ENCODE measurements at regions not wholly inside any gene's neighbourhood (a gene's known extent, or its start where the extent isn't known, plus 50 kb on each side); places are given as distances from the start of the nearest gene placed in this dataset.

DNA sequence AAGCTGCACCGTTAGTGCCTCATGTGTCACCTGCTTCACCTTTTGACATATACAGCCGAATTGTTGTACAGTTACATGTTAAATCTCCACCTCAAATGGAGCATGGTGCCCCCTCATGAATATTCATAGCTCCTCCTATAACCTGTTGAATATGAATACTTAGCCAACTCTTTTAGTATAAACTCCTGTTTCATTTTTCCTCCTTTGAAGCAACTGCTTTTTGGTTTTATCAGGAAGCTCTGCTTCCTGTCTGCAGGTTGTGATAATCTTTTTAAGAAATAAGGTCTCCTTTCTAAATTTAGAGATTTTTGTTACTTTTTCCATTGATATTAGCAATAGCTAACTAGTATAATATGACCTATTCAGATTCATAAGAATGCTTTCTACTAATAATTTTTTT, 1429.2 kb upstream of the AGA start:
- Mint-ChIP-seq H3K4me3 (no peak overlapping the region), H3K9me3 (peaks cover 0 to 3% (median 0%) of the 10 kb centered on the region in 3 donors), H3K36me3 (no peaks in the 10 kb centered on the region), H3K27ac (no peak overlapping the region), H3K4me1 (no peaks in the 10 kb centered on the region), H3K27me3 (no peaks in the 10 kb centered on the region)
- H3K27me3 ChIP-seq (replicated peaks in 1 of 2; ENCODE audit: control insufficient read depth in 2 of 2, extremely low read depth in 1 of 2, insufficient read depth in 2 of 2, low read length in 1 of 2): no peaks in the 10 kb centered on the region
- H3K36me3 ChIP-seq (ENCODE audit: control insufficient read depth in 2 of 2, extremely low read depth in 1 of 2, insufficient read depth in 1 of 2, low read length in 1 of 2): no peaks in the 10 kb centered on the region
- H3K27ac ChIP-seq (ENCODE audit: low read length): no peak overlapping the region
- no peak for DNase-seq
- no CpG with 5 or more reads among the region's 2 CpGs for WGBS (ENCODE audit: insufficient coverage)
- no peak overlapping the region for H3K4me3 ChIP-seq (ENCODE audit: control insufficient read depth in 1 of 2, extremely low read depth in 1 of 2, low read length in 1 of 2)
- CTCF ChIA-PET: no interaction called here
- ATAC-seq (replicated peaks in 1 of 4): no peak
- H3K9me3 ChIP-seq: no peaks in the 10 kb centered on the region
- POLR2A ChIA-PET: interaction anchor here in 1 of 2 donors (0.6 kb wide), 1 partner anchor 10 kb away, joined by 3 read pairs; no protein-coding TSS in a partner anchor
- H3K4me1 ChIP-seq (ENCODE audit: control insufficient read depth in 1 of 2, extremely low read depth in 1 of 2, insufficient read depth in 2 of 2, low read length in 2 of 2): no peaks in the 10 kb centered on the region

DNA sequence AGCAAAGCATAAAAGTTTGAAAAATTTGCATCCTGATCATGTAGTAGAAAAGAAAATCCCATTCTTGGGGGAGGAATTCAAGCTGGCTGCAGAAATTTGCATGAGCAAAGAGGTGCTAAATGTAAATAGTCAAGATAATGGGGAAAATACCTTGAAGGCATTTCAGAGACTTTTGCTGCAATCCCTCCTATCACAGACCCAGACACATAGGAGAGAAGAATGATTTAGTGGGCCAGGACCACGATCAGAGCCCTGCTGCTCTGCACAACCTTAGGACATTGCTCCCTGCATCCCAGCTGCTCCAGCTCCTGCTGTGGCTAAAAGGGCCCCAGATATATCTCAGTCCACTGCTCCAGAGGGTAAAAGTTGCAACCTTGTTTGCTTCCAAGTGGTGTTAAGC, 1439.7 kb upstream of the AGA start:
- ChIA-PET POLR2A (no interaction called here), CTCF (no interaction called here)
- Mint-ChIP-seq H3K4me3 (no peak overlapping the region), H3K27me3 (no peaks in the 10 kb centered on the region), H3K27ac (no peak overlapping the region), H3K4me1 (no peaks in the 10 kb centered on the region), H3K9me3 (peaks cover 5 to 20% (median 9%) of the 10 kb centered on the region in 3 donors), H3K36me3 (no peaks in the 10 kb centered on the region)
- no CpG with 5 or more reads among the region's 1 CpG for WGBS (ENCODE audit: insufficient coverage)
- Histone ChIP-seq H3K4me1 (ENCODE audit: control insufficient read depth in 1 of 2, extremely low read depth in 1 of 2, insufficient read depth in 2 of 2, low read length in 2 of 2) (no peaks in the 10 kb centered on the region), H3K27me3 (replicated peaks in 1 of 2; ENCODE audit: control insufficient read depth in 2 of 2, extremely low read depth in 1 of 2, insufficient read depth in 2 of 2, low read length in 1 of 2) (no peaks in the 10 kb centered on the region), H3K36me3 (ENCODE audit: control insufficient read depth in 2 of 2, extremely low read depth in 1 of 2, insufficient read depth in 1 of 2, low read length in 1 of 2) (no peaks in the 10 kb centered on the region), H3K4me3 (ENCODE audit: control insufficient read depth in 1 of 2, extremely low read depth in 1 of 2, low read length in 1 of 2) (no peak overlapping the region), H3K27ac (ENCODE audit: low read length) (no peak overlapping the region), H3K9me3 (no peaks in the 10 kb centered on the region)
- ATAC-seq (replicated peaks in 1 of 4) (no peak), DNase-seq (no peak)

DNA sequence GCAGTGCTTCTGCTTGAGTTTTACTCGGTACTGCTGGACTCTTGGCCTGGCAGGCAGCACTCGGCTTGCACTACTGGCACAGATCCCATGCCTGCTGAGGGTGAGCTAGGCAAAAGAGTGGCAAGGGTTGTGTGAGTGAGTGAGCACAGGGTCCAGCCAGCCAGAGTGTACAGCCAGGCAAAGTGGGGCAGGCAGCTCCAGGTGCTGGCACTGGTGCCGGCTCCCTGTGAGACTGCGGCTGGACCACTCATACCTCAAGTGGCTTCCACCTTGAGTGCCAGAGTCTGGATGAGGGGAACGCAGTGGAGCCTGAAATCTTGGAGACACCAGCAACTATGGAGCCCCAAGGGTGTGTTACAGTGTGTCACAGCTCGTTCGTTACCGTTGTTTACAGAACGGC, 1451.9 kb upstream of the AGA start:
- Histone ChIP-seq H3K27ac (ENCODE audit: low read length) (no peak overlapping the region), H3K36me3 (ENCODE audit: control insufficient read depth in 2 of 2, extremely low read depth in 1 of 2, insufficient read depth in 1 of 2, low read length in 1 of 2) (no peaks in the 10 kb centered on the region), H3K4me1 (ENCODE audit: control insufficient read depth in 1 of 2, extremely low read depth in 1 of 2, insufficient read depth in 2 of 2, low read length in 2 of 2) (no peaks in the 10 kb centered on the region), H3K9me3 (no peaks in the 10 kb centered on the region), H3K4me3 (ENCODE audit: control insufficient read depth in 1 of 2, extremely low read depth in 1 of 2, low read length in 1 of 2) (no peak overlapping the region), H3K27me3 (replicated peaks in 1 of 2; ENCODE audit: control insufficient read depth in 2 of 2, extremely low read depth in 1 of 2, insufficient read depth in 2 of 2, low read length in 1 of 2) (no peaks in the 10 kb centered on the region)
- Mint-ChIP-seq H3K9me3 (peaks cover 0 to 7% (median 0%) of the 10 kb centered on the region in 3 donors), H3K27me3 (no peaks in the 10 kb centered on the region), H3K4me1 (no peaks in the 10 kb centered on the region), H3K36me3 (no peaks in the 10 kb centered on the region), H3K27ac (no peak overlapping the region), H3K4me3 (no peak overlapping the region)
- WGBS (ENCODE audit: insufficient coverage): 83% methylated on average over 9 of the region's 9 CpGs
- POLR2A ChIA-PET: no interaction called here
- CTCF ChIA-PET: no interaction called here
- ATAC-seq (replicated peaks in 1 of 4) (peak in 1 of 4 experiments; percentile 23), DNase-seq (no peak)

DNA sequence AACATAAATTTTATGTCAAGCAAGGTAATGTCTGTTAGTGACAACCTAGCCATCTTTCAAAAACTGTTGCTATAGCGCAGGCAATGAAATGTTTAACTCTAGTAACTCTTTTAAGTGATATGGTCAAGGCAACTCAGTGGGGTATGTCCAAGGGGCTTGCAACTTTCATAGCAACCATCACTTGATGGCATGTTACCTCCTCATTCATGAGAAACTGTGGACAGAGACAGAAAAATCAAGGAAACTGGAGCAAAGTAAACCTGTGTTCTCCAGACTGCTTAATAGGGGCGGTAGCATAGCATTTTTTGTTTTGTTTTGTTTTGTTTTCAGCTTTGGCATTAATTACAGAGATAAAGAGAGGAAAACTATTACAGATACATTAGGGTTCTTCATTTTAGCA, 1456.8 kb upstream of the AGA start:
- no peaks in the 10 kb centered on the region for H3K4me1 ChIP-seq (ENCODE audit: control insufficient read depth in 1 of 2, extremely low read depth in 1 of 2, insufficient read depth in 2 of 2, low read length in 2 of 2)
- Mint-ChIP-seq H3K27ac (no peak overlapping the region), H3K4me3 (no peak overlapping the region), H3K36me3 (no peaks in the 10 kb centered on the region), H3K4me1 (no peaks in the 10 kb centered on the region), H3K9me3 (peaks cover 0 to 6% (median 3%) of the 10 kb centered on the region in 3 donors), H3K27me3 (no peaks in the 10 kb centered on the region)
- H3K4me3 ChIP-seq (ENCODE audit: control insufficient read depth in 1 of 2, extremely low read depth in 1 of 2, low read length in 1 of 2): no peak overlapping the region
- no peak overlapping the region for H3K27ac ChIP-seq (ENCODE audit: low read length)
- no CpG with 5 or more reads among the region's 2 CpGs for WGBS (ENCODE audit: insufficient coverage)
- no peaks in the 10 kb centered on the region for H3K9me3 ChIP-seq
- DNase-seq: no peak
- POLR2A ChIA-PET: no interaction called here
- H3K36me3 ChIP-seq (ENCODE audit: control insufficient read depth in 2 of 2, extremely low read depth in 1 of 2, insufficient read depth in 1 of 2, low read length in 1 of 2): no peaks in the 10 kb centered on the region
- CTCF ChIA-PET: no interaction called here
- ATAC-seq (replicated peaks in 1 of 4): no peak
- no peaks in the 10 kb centered on the region for H3K27me3 ChIP-seq (replicated peaks in 1 of 2; ENCODE audit: control insufficient read depth in 2 of 2, extremely low read depth in 1 of 2, insufficient read depth in 2 of 2, low read length in 1 of 2)

DNA sequence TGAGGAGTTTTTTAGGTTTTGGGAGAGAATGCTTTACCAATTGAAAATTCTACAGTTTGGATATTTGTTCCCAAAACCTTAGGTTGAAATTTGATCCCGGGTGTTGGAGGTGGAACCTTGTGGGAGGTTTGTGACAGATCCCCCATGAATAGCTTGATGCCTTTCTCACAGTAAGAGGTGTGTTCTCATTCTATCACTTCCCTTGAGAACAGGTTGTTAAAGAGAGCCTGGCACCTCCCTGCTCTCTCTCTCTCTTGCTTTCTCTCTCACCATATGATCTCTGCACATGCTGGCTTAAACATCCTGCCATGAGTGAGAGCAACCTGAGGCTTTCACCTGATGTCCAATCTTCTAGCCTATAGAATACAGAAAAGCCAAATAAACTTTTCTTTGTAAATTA, 1475.5 kb upstream of the AGA start:
- WGBS (ENCODE audit: insufficient coverage): no CpG with 5 or more reads among the region's 1 CpG
- ATAC-seq (replicated peaks in 1 of 4) (no peak), DNase-seq (no peak)
- H3K9me3 Mint-ChIP-seq: peaks cover 0 to 4% (median 1%) of the 10 kb centered on the region in 3 donors
- Histone ChIP-seq H3K9me3 (no peaks in the 10 kb centered on the region), H3K36me3 (ENCODE audit: control insufficient read depth in 2 of 2, extremely low read depth in 1 of 2, insufficient read depth in 1 of 2, low read length in 1 of 2) (no peaks in the 10 kb centered on the region), H3K27me3 (replicated peaks in 1 of 2; ENCODE audit: control insufficient read depth in 2 of 2, extremely low read depth in 1 of 2, insufficient read depth in 2 of 2, low read length in 1 of 2) (no peaks in the 10 kb centered on the region), H3K4me3 (ENCODE audit: control insufficient read depth in 1 of 2, extremely low read depth in 1 of 2, low read length in 1 of 2) (no peak overlapping the region), H3K27ac (ENCODE audit: low read length) (no peak overlapping the region), H3K4me1 (ENCODE audit: control insufficient read depth in 1 of 2, extremely low read depth in 1 of 2, insufficient read depth in 2 of 2, low read length in 2 of 2) (no peaks in the 10 kb centered on the region)
- H3K36me3 Mint-ChIP-seq: no peaks in the 10 kb centered on the region
- H3K27ac Mint-ChIP-seq: no peak overlapping the region
- no peak overlapping the region for H3K4me3 Mint-ChIP-seq
- no peaks in the 10 kb centered on the region for H3K27me3 Mint-ChIP-seq
- ChIA-PET CTCF (no interaction called here), POLR2A (no interaction called here)
- H3K4me1 Mint-ChIP-seq: no peaks in the 10 kb centered on the region

DNA sequence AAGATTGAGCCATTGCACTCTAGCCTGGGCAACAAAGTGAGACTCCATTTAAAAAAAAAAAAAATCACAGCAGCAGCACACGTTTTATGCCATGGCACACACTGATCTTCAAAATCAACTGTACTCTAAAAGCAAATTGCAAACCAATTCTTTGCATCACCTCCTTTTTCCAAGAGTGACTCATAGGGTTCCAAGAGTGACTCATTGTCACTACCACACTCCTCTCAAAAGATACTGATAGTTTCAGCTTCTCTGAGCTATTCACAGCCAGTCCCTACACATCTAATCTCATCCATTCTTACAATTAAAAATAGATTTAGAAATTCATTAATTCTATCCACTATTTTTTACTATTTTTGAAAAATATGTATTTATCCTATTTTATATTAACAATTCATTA, 1494.9 kb upstream of the AGA start:
- no peaks in the 10 kb centered on the region for H3K36me3 Mint-ChIP-seq
- no peaks in the 10 kb centered on the region for H3K9me3 ChIP-seq
- no peak overlapping the region for H3K4me3 Mint-ChIP-seq
- no peaks in the 10 kb centered on the region for H3K36me3 ChIP-seq (ENCODE audit: control insufficient read depth in 2 of 2, extremely low read depth in 1 of 2, insufficient read depth in 1 of 2, low read length in 1 of 2)
- DNase-seq: no peak
- no peaks in the 10 kb centered on the region for H3K4me1 ChIP-seq (ENCODE audit: control insufficient read depth in 1 of 2, extremely low read depth in 1 of 2, insufficient read depth in 2 of 2, low read length in 2 of 2)
- no peaks in the 10 kb centered on the region for H3K27me3 Mint-ChIP-seq
- no peak overlapping the region for H3K27ac Mint-ChIP-seq
- H3K9me3 Mint-ChIP-seq: peaks cover 0 to 23% (median 16%) of the 10 kb centered on the region in 3 donors
- CTCF ChIA-PET: no interaction called here
- no peak overlapping the region for H3K27ac ChIP-seq (ENCODE audit: low read length)
- ATAC-seq (replicated peaks in 1 of 4): no peak
- no peak overlapping the region for H3K4me3 ChIP-seq (ENCODE audit: control insufficient read depth in 1 of 2, extremely low read depth in 1 of 2, low read length in 1 of 2)
- no peaks in the 10 kb centered on the region for H3K4me1 Mint-ChIP-seq
- 33% methylated on average over 1 of the region's 1 CpG for WGBS (ENCODE audit: insufficient coverage)
- no peaks in the 10 kb centered on the region for H3K27me3 ChIP-seq (replicated peaks in 1 of 2; ENCODE audit: control insufficient read depth in 2 of 2, extremely low read depth in 1 of 2, insufficient read depth in 2 of 2, low read length in 1 of 2)
- POLR2A ChIA-PET: no interaction called here

DNA sequence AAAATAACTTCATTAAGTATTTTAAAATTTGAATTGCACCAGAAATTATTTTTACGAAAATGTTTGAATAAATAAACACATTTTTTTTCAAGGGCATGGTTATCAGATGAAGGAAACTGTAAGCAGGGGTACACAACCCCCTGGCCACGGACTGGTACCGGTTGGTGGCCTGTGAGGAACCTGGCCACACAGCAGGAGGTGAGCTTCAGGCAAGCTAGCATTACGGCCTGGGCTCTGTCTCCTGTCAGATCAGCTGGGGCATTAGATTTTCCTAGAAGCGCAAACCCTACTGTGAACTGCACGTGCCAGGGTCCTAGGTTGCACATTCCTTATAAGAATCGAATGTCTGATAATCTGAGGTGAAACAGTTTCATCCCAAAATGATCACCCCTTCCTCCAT, 1499.7 kb upstream of the AGA start:
- Histone ChIP-seq H3K27me3 (replicated peaks in 1 of 2; ENCODE audit: control insufficient read depth in 2 of 2, extremely low read depth in 1 of 2, insufficient read depth in 2 of 2, low read length in 1 of 2) (no peaks in the 10 kb centered on the region), H3K9me3 (no peaks in the 10 kb centered on the region), H3K27ac (ENCODE audit: low read length) (no peak overlapping the region), H3K4me3 (ENCODE audit: control insufficient read depth in 1 of 2, extremely low read depth in 1 of 2, low read length in 1 of 2) (no peak overlapping the region), H3K36me3 (ENCODE audit: control insufficient read depth in 2 of 2, extremely low read depth in 1 of 2, insufficient read depth in 1 of 2, low read length in 1 of 2) (no peaks in the 10 kb centered on the region), H3K4me1 (ENCODE audit: control insufficient read depth in 1 of 2, extremely low read depth in 1 of 2, insufficient read depth in 2 of 2, low read length in 2 of 2) (no peaks in the 10 kb centered on the region)
- peaks cover 2 to 17% (median 14%) of the 10 kb centered on the region in 3 donors for H3K9me3 Mint-ChIP-seq
- 75% methylated on average over 3 of the region's 7 CpGs for WGBS (ENCODE audit: insufficient coverage)
- H3K4me3 Mint-ChIP-seq: no peak overlapping the region
- CTCF ChIA-PET: no interaction called here
- no peak for DNase-seq
- H3K4me1 Mint-ChIP-seq: no peaks in the 10 kb centered on the region
- no peaks in the 10 kb centered on the region for H3K27me3 Mint-ChIP-seq
- H3K27ac Mint-ChIP-seq: no peak overlapping the region
- H3K36me3 Mint-ChIP-seq: no peaks in the 10 kb centered on the region
- POLR2A ChIA-PET: no interaction called here
- no peak for ATAC-seq (replicated peaks in 1 of 4)
